ENCODE measurements at regions not wholly inside any gene's neighbourhood (a gene's known extent, or its start where the extent isn't known, plus 50 kb on each side); places are given as distances from the start of the nearest gene placed in this dataset.

- no peak for DNase-seq (ENCODE audit: low read depth in 2 of 2)
Measured at GRCh38 chr3:3707858-3708768, 91.1 kb upstream of the LRRN1 start.

GRCh38 chr3:3705090-3705775, 94.0 kb upstream of the LRRN1 start:
- no peak for DNase-seq (ENCODE audit: low read depth in 2 of 2)
- H3K4me3 ChIP-seq (replicated peaks in 1 of 2; ENCODE audit: low read depth in 2 of 2, low read length in 2 of 2) = no peak overlapping the region
- TF ChIP-seq CTCF (IDR thresholded peaks at IDR 0.05; ENCODE audit: low read depth, low read length) = no peak

More at GRCh38 chr3:3707858-3708768, 91.1 kb upstream of the LRRN1 start:
- H3K4me3 ChIP-seq (replicated peaks in 1 of 2; ENCODE audit: low read depth in 2 of 2, low read length in 2 of 2) = no peak overlapping the region
- no peak for TF ChIP-seq CTCF (IDR thresholded peaks at IDR 0.05; ENCODE audit: low read depth, low read length)

GRCh38 chr3:3701949-3702348, 97.3 kb upstream of the LRRN1 start:
- no peak overlapping the region for H3K4me3 ChIP-seq (replicated peaks in 1 of 2; ENCODE audit: low read depth in 2 of 2, low read length in 2 of 2)
- no peak for DNase-seq (ENCODE audit: low read depth in 2 of 2)
- no peak for TF ChIP-seq CTCF (IDR thresholded peaks at IDR 0.05; ENCODE audit: low read depth, low read length)

GRCh38 chr3:3699816-3700633, 99.2 kb upstream of the LRRN1 start:
- no peak overlapping the region for H3K4me3 ChIP-seq (replicated peaks in 1 of 2; ENCODE audit: low read depth in 2 of 2, low read length in 2 of 2)
- TF ChIP-seq CTCF (IDR thresholded peaks at IDR 0.05; ENCODE audit: low read depth, low read length) = no peak
- DNase-seq (ENCODE audit: low read depth in 2 of 2) = no peak

GRCh38 chr3:3699407-3699806, 99.8 kb upstream of the LRRN1 start:
- DNase-seq (ENCODE audit: low read depth in 2 of 2) = no peak
- H3K4me3 ChIP-seq (replicated peaks in 1 of 2; ENCODE audit: low read depth in 2 of 2, low read length in 2 of 2) = no peak overlapping the region
- TF ChIP-seq CTCF (IDR thresholded peaks at IDR 0.05; ENCODE audit: low read depth, low read length) = no peak

- no peak for TF ChIP-seq CTCF (IDR thresholded peaks at IDR 0.05; ENCODE audit: low read depth, low read length)
- DNase-seq (ENCODE audit: low read depth in 2 of 2) = no peak
- H3K4me3 ChIP-seq (replicated peaks in 1 of 2; ENCODE audit: low read depth in 2 of 2, low read length in 2 of 2) = no peak overlapping the region
Measured at GRCh38 chr3:3696345-3696744, 102.9 kb upstream of the LRRN1 start.
